Hepatocyte (in vitro differentiated cells): ENCODE measurements at regions not wholly inside any gene's neighbourhood (a gene's known extent, or its start where the extent isn't known, plus 50 kb on each side); places are given as distances from the start of the nearest gene placed in this dataset.

ENCODE experiments used
- DNase-seq: peaks from one replicate; pipeline ENCODE4 v3.0.0-alpha.2; 2016; ENCODE audit warnings: low spot score
- H2AFZ ChIP-seq: fragments of 200-600 bp; sonication (generic); 2 replicates; pipeline ENCODE4 v1.6.0; 2016; ENCODE audit warnings: antibody characterized with exemption, mild to moderate bottlenecking
- H3K27ac ChIP-seq: fragments of 200-600 bp; sonication (generic); 2 replicates; pipeline ENCODE4 v1.5.1; 2016; ENCODE audit warnings: mild to moderate bottlenecking
- H3K27me3 ChIP-seq: fragments of 200-600 bp; sonication (generic); 2 replicates; pipeline ENCODE4 v1.6.1; 2016
- H3K36me3 ChIP-seq: fragments of 200-600 bp; sonication (generic); replicated peaks from 2 replicates; pipeline ENCODE4 v1.5.1; 2016; ENCODE audit warnings: low read depth; ENCODE audit not compliant: insufficient read depth
- H3K4me1 ChIP-seq: fragments of 200-600 bp; sonication (generic); 2 replicates; pipeline ENCODE4 v1.5.1; 2016; ENCODE audit warnings: mild to moderate bottlenecking, moderate library complexity; ENCODE audit not compliant: insufficient read depth
- H3K4me2 ChIP-seq: fragments of 200-600 bp; sonication (generic); 2 replicates; pipeline ENCODE4 v1.6.0; 2016
- H3K4me3 ChIP-seq: fragments of 200-600 bp; sonication (generic); 2 replicates; pipeline ENCODE4 v1.5.1; 2016; ENCODE audit warnings: mild to moderate bottlenecking
- H3K79me2 ChIP-seq: fragments of 200-600 bp; sonication (generic); 2 replicates; pipeline ENCODE4 v1.6.0; 2017; ENCODE audit warnings: mild to moderate bottlenecking
- H3K9me2 ChIP-seq: fragments of 200-600 bp; sonication (generic); replicated peaks from 2 replicates; pipeline ENCODE4 v1.6.0; 2017; ENCODE audit warnings: mild to moderate bottlenecking; ENCODE audit not compliant: insufficient read depth
- H3K9me3 ChIP-seq: fragments of 200-600 bp; sonication (generic); 2 replicates; pipeline ENCODE4 v1.5.1; 2016; ENCODE audit warnings: low read depth, mild to moderate bottlenecking
- H4K20me1 ChIP-seq: fragments of 200-600 bp; sonication (generic); 2 replicates; pipeline ENCODE4 v1.6.0; 2016; ENCODE audit warnings: mild to moderate bottlenecking; ENCODE audit not compliant: insufficient read depth, poor library complexity, severe bottlenecking
- CTCF ChIP-seq: fragments of 200-600 bp; sonication (generic); IDR thresholded peaks from 2 replicates; pipeline ENCODE4 v1.5.1; 2016; ENCODE audit warnings: antibody characterized with exemption, mild to moderate bottlenecking; ENCODE audit not compliant: poor library complexity
- EZH2 ChIP-seq: fragments of 200-600 bp; sonication (generic); IDR thresholded peaks from 2 replicates; pipeline ENCODE4 v1.6.1; 2016; ENCODE audit warnings: antibody characterized with exemption, mild to moderate bottlenecking, borderline replicate concordance
- EZH2phosphoT487 ChIP-seq: fragments of 200-600 bp; sonication (generic); IDR thresholded peaks from one replicate; pipeline ENCODE4 v1.6.1; 2018; ENCODE audit warnings: antibody characterized with exemption, mild to moderate bottlenecking, low read depth, moderate library complexity; ENCODE audit not compliant: unreplicated experiment, severe bottlenecking
- WGBS: methylation state at CpG from one replicate; pipeline ENCODE4 v1.1.6; 2016; ENCODE audit warnings: low lambda C conversion rate; ENCODE audit errors: missing lambda C conversion rate; 5-methylcytosine and 5-hydroxymethylcytosine counted together

- no peaks in the 10 kb centered on the region for H3K9me3 ChIP-seq
- H3K9me2 ChIP-seq: no peaks in the 10 kb centered on the region
- no peaks in the 10 kb centered on the region for H3K4me1 ChIP-seq
- WGBS: 85% methylated on average over 1 of the region's 1 CpG
- no peak for DNase-seq
- H3K79me2 ChIP-seq: no peaks in the 10 kb centered on the region
- H2AFZ ChIP-seq: no peak overlapping the region
- no peak overlapping the region for H3K27ac ChIP-seq
- H3K4me2 ChIP-seq: no peak overlapping the region
- TF ChIP-seq CTCF (no peak), EZH2 (no peak), EZH2phosphoT487 (no peak)
- no peaks in the 10 kb centered on the region for H4K20me1 ChIP-seq
- H3K4me3 ChIP-seq: no peak overlapping the region
- H3K27me3 ChIP-seq: no peaks in the 10 kb centered on the region
- no peaks in the 10 kb centered on the region for H3K36me3 ChIP-seq
These were observed 317.5 kb upstream of the SGO1 start for GRCh38 chr3:20503394-20504082.

- no peak overlapping the region for H2AFZ ChIP-seq
- H3K9me3 ChIP-seq: no peaks in the 10 kb centered on the region
- no peak overlapping the region for H3K27ac ChIP-seq
- H3K4me1 ChIP-seq: no peaks in the 10 kb centered on the region
- TF ChIP-seq EZH2 (no peak), EZH2phosphoT487 (no peak), CTCF (no peak)
- H3K27me3 ChIP-seq: no peaks in the 10 kb centered on the region
- H3K36me3 ChIP-seq: no peaks in the 10 kb centered on the region
- H3K79me2 ChIP-seq: no peaks in the 10 kb centered on the region
- no peak for DNase-seq
- H3K9me2 ChIP-seq: no peaks in the 10 kb centered on the region
- no peaks in the 10 kb centered on the region for H4K20me1 ChIP-seq
- 84% methylated on average over 1 of the region's 1 CpG for WGBS
- H3K4me3 ChIP-seq: no peak overlapping the region
- H3K4me2 ChIP-seq: no peak overlapping the region
These were observed 305.0 kb upstream of the SGO1 start for GRCh38 chr3:20490996-20491395.

- Histone ChIP-seq H3K9me3 (peaks cover 14% of the 10 kb centered on the region), H3K79me2 (no peaks in the 10 kb centered on the region), H3K4me1 (no peaks in the 10 kb centered on the region), H3K4me3 (no peak overlapping the region), H3K9me2 (no peaks in the 10 kb centered on the region), H3K4me2 (no peak overlapping the region), H3K36me3 (no peaks in the 10 kb centered on the region), H3K27ac (no peak overlapping the region), H2AFZ (no peak overlapping the region), H4K20me1 (no peaks in the 10 kb centered on the region), H3K27me3 (no peaks in the 10 kb centered on the region)
- DNase-seq: no peak
- 65% methylated on average over 3 of the region's 3 CpGs for WGBS
- TF ChIP-seq CTCF: no peak
- TF ChIP-seq EZH2phosphoT487: no peak
- no peak for TF ChIP-seq EZH2
These were observed 302.1 kb upstream of the SGO1 start for GRCh38 chr3:20488151-20488550.

GRCh38 chr3:20484126-20484525 lies 298.1 kb upstream of the SGO1 start:
- Histone ChIP-seq H3K9me3 (peaks cover 14% of the 10 kb centered on the region), H3K27me3 (no peaks in the 10 kb centered on the region), H2AFZ (no peak overlapping the region), H3K4me2 (no peak overlapping the region), H4K20me1 (no peaks in the 10 kb centered on the region), H3K27ac (no peak overlapping the region), H3K4me1 (no peaks in the 10 kb centered on the region), H3K79me2 (no peaks in the 10 kb centered on the region), H3K36me3 (no peaks in the 10 kb centered on the region), H3K9me2 (no peaks in the 10 kb centered on the region), H3K4me3 (no peak overlapping the region)
- TF ChIP-seq CTCF: no peak
- no peak for TF ChIP-seq EZH2
- TF ChIP-seq EZH2phosphoT487: no peak
- WGBS: 89% methylated on average over 2 of the region's 2 CpGs
- DNase-seq: no peak
